Adrenal gland (tissue), 9 donors: ENCODE measurements at regions not wholly inside any gene's neighbourhood (a gene's known extent, or its start where the extent isn't known, plus 50 kb on each side); places are given as distances from the start of the nearest gene placed in this dataset.

ENCODE experiments used
- DNase-seq, 7 donors: peaks; one replicate each; pipeline ENCODE4 v3.0.0-alpha.2; 2019 to 2020
- H3K27ac ChIP-seq, 5 donors: fragments of 200-600 bp; sonication (generic) in 4 of 5; 1 replicate in 3 of 5; 2 replicates in 2 of 5; pipeline versions ENCODE4 v1.5.1 to v1.8.0; 2016 to 2020; ENCODE audit warnings: mild to moderate bottlenecking in 1 of 5
- H3K27me3 ChIP-seq: fragments of 200-600 bp; 2 replicates; pipeline ENCODE4 v1.8.0; 2021
- H3K36me3 ChIP-seq, 2 donors: fragments of 200-600 bp; replicated peaks in 1 of 2; 1 replicate in 1 of 2; 2 replicates in 1 of 2; pipeline versions ENCODE4 v1.5.1 to v1.8.0; 2018 to 2022
- H3K4me1 ChIP-seq, 2 donors: fragments of 200-600 bp; replicated peaks in 1 of 2; 1 replicate in 1 of 2; 2 replicates in 1 of 2; pipeline versions ENCODE4 v1.5.1 to v1.8.0; 2018 to 2021
- H3K4me3 ChIP-seq, 4 donors: fragments of 200-600 bp; sonication (generic) in 3 of 4; one replicate each; pipeline ENCODE4 v1.5.1; 2016 to 2018
- H3K9me3 ChIP-seq, 3 donors: fragments of 200-600 bp; sonication (generic) in 1 of 3; replicated peaks in 1 of 3; 1 replicate in 2 of 3; 2 replicates in 1 of 3; pipeline versions ENCODE4 v1.5.1 to v1.8.0; 2016 to 2021
- CTCF ChIP-seq, 6 experiments: fragments of 450-650 bp in 4 of 6; fragments of 200-600 bp in 2 of 6; sonication (generic) in 1 of 6; IDR thresholded peaks; 1 replicate in 5 of 6; 2 replicates in 1 of 6; pipeline versions ENCODE4 v1.5.1 to v1.8.0; 2016 to 2021; ENCODE audit warnings: antibody characterized with exemption in 6 of 6, mild to moderate bottlenecking in 2 of 6, moderate library complexity in 1 of 6
- POLR2A ChIP-seq, 2 donors: fragments of 450-650 bp; IDR thresholded peaks; one replicate each; pipeline ENCODE4 v1.6.1; 2017; ENCODE audit warnings: antibody characterized with exemption in 2 of 2, mild to moderate bottlenecking in 2 of 2, moderate library complexity in 1 of 2
- WGBS, 4 donors: extraction: QIAGEN DNeasy Blood & Tissue Kit in 2 of 4; methylation state at CpG; one replicate each; pipeline versions ENCODE4 v1.1.5 to v1.1.7; 2013 to 2017; 5-methylcytosine and 5-hydroxymethylcytosine counted together
- intact Hi-C, 2 donors: fragments of 100-400 bp; cut with DNase I; formaldehyde crosslinking; loops; one replicate each; pipeline versions ENCODE4 v1.14.1 to v1.15.0; 2022 to 2023
- donor health status: healthy with polysubstance abuse.
- donor health status: Bipolar disorder and iron deficiency.
- donor health status: DM: yes; HTN: yes; CAD: no.
- donor health status: DM: no; HTN: no; CAD: no.
- donor health status: DM: no; HTN: no; CAD: no.

GRCh38 chr12:123058980-123059379 is 78.5 kb downstream of the ARL6IP4 start:
- intact Hi-C loops, result no loop called here
- TF ChIP-seq POLR2A (IDR thresholded peaks at IDR 0.05), result no peak
- TF ChIP-seq CTCF (IDR thresholded peaks at IDR 0.05), result no peak
- no peak for DNase-seq
- Histone ChIP-seq H3K4me3 (no peak overlapping the region), H3K27ac (peak overlapping the region in 4 of 5 donors; percentile 20 to 70 (median 50)), H3K27me3 (no peaks in the 10 kb centered on the region), H3K4me1 (peaks cover 43 to 68% of the 10 kb centered on the region in 2 donors), H3K36me3 (no peaks in the 10 kb centered on the region), H3K9me3 (no peaks in the 10 kb centered on the region)
- 61 to 89% (median 84%) methylated on average over 2 to 4 of the region's 4 CpGs for WGBS, 4 donors

GRCh38 chr12:123058481-123058880 is 78.0 kb downstream of the ARL6IP4 start:
- peaks cover 38 to 63% of the 10 kb centered on the region in 2 donors for H3K4me1 ChIP-seq
- DNase-seq, result no peak
- TF ChIP-seq CTCF (IDR thresholded peaks at IDR 0.05), result no peak
- TF ChIP-seq POLR2A (IDR thresholded peaks at IDR 0.05), result no peak
- H3K27ac ChIP-seq, result peak overlapping the region in 2 of 5 donors; percentile 56 to 70
- no peaks in the 10 kb centered on the region for H3K36me3 ChIP-seq
- 91 to 93% (median 93%) methylated on average over 6 of the region's 6 CpGs for WGBS, 4 donors
- intact Hi-C loops, result no loop called here
- H3K9me3 ChIP-seq, result no peaks in the 10 kb centered on the region
- no peak overlapping the region for H3K4me3 ChIP-seq
- no peaks in the 10 kb centered on the region for H3K27me3 ChIP-seq

GRCh38 chr12:123057513-123058265 is 77.2 kb downstream of the ARL6IP4 start:
- Histone ChIP-seq H3K4me3 (no peak overlapping the region), H3K27ac (peak overlapping the region in 2 of 5 donors; percentile 12 to 70), H3K4me1 (peaks cover 30 to 55% of the 10 kb centered on the region in 2 donors), H3K36me3 (no peaks in the 10 kb centered on the region), H3K27me3 (no peaks in the 10 kb centered on the region), H3K9me3 (no peaks in the 10 kb centered on the region)
- no peak for DNase-seq
- TF ChIP-seq CTCF (IDR thresholded peaks at IDR 0.05) (no peak), POLR2A (IDR thresholded peaks at IDR 0.05) (no peak)
- intact Hi-C loops, result no loop called here
- WGBS, 4 donors, result 91 to 94% (median 93%) methylated on average over 15 of the region's 15 CpGs

GRCh38 chr12:123056709-123057108 is 76.2 kb downstream of the ARL6IP4 start:
- WGBS, 4 donors, result 84 to 91% (median 89%) methylated on average over 7 of the region's 7 CpGs
- intact Hi-C loops, result no loop called here
- no peak for DNase-seq
- TF ChIP-seq POLR2A (IDR thresholded peaks at IDR 0.05) (no peak), CTCF (IDR thresholded peaks at IDR 0.05) (no peak)
- Histone ChIP-seq H3K4me1 (peaks cover 24 to 45% of the 10 kb centered on the region in 2 donors), H3K36me3 (no peaks in the 10 kb centered on the region), H3K4me3 (no peak overlapping the region), H3K27ac (peak overlapping the region in 3 of 5 donors; percentile 67 to 69 (median 69)), H3K9me3 (no peaks in the 10 kb centered on the region), H3K27me3 (no peaks in the 10 kb centered on the region)
